Sigmoid colon (tissue), 6 donors: ENCODE measurements at regions not wholly inside any gene's neighbourhood (a gene's known extent, or its start where the extent isn't known, plus 50 kb on each side); places are given as distances from the start of the nearest gene placed in this dataset.

ENCODE experiments used
- DNase-seq: peaks from one replicate; pipeline ENCODE4 v3.0.0-alpha.2; 2019
- H3K27ac ChIP-seq, 4 donors: fragments of 200-600 bp; sonication (generic); one replicate each; pipeline ENCODE4 v1.5.1; 2016 to 2019; ENCODE audit warnings: mild to moderate bottlenecking in 1 of 4
- H3K27me3 ChIP-seq, 3 donors: fragments of 200-600 bp; sonication (generic); one replicate each; pipeline ENCODE4 v1.5.1; 2019; ENCODE audit warnings: mild to moderate bottlenecking in 1 of 3
- H3K36me3 ChIP-seq, 4 donors: fragments of 200-600 bp; sonication (generic); one replicate each; pipeline ENCODE4 v1.5.1; 2016 to 2019
- H3K4me1 ChIP-seq, 4 donors: fragments of 200-600 bp; sonication (generic); one replicate each; pipeline ENCODE4 v1.5.1; 2017 to 2019
- H3K4me3 ChIP-seq, 4 donors: fragments of 200-600 bp; sonication (generic); one replicate each; pipeline ENCODE4 v1.5.1; 2017 to 2019; ENCODE audit warnings: mild to moderate bottlenecking in 2 of 4, moderate library complexity in 1 of 4
- H3K9me3 ChIP-seq, 4 donors: fragments of 200-600 bp in 3 of 4; sonication (generic) in 3 of 4; one replicate each; pipeline versions ENCODE4 v1.5.1 to v1.6.1; 2013 to 2019
- CTCF ChIP-seq, 4 experiments: fragments of 450-650 bp in 3 of 4; fragments of 200-600 bp in 1 of 4; IDR thresholded peaks; one replicate each; pipeline ENCODE4 v1.5.1; 2016 to 2019; ENCODE audit warnings: antibody characterized with exemption in 4 of 4, mild to moderate bottlenecking in 3 of 4, moderate library complexity in 2 of 4
- EP300 ChIP-seq, 4 donors: sonication (generic); formaldehyde crosslinking; IDR thresholded peaks; one replicate each; pipeline ENCODE4 v1.6.1; 2017; ENCODE audit warnings: antibody characterized with exemption in 4 of 4
- POLR2A ChIP-seq, 2 donors: fragments of 450-650 bp; IDR thresholded peaks; one replicate each; pipeline ENCODE4 v1.6.1; 2016; ENCODE audit warnings: antibody characterized with exemption in 2 of 2, mild to moderate bottlenecking in 2 of 2, moderate library complexity in 2 of 2
- POLR2AphosphoS5 ChIP-seq, 4 donors: sonication (generic); formaldehyde crosslinking; IDR thresholded peaks; one replicate each; pipeline ENCODE4 v1.6.1; 2017; ENCODE audit warnings: antibody characterized with exemption in 4 of 4
- WGBS, 2 donors: extraction: QIAGEN DNeasy Blood & Tissue Kit; methylation state at CpG; one replicate each; pipeline ENCODE4 v1.1.7; 2013; 5-methylcytosine and 5-hydroxymethylcytosine counted together
- intact Hi-C: fragments of 100-400 bp; cut with DNase I; formaldehyde crosslinking; loops from one replicate; pipeline ENCODE4 v1.15.1; 2023
- donor health status: healthy with polysubstance abuse.
- donor health status: healthy.

GRCh38 chr5:36363101-36363500 is 61.4 kb upstream of the RANBP3L start:
- no peak for DNase-seq
- H3K27ac ChIP-seq: peak overlapping the region in 1 of 4 donors; percentile 52
- TF ChIP-seq EP300 (IDR thresholded peaks at IDR 0.05) (no peak), POLR2AphosphoS5 (IDR thresholded peaks at IDR 0.05) (no peak), POLR2A (IDR thresholded peaks at IDR 0.05) (no peak), CTCF (IDR thresholded peaks at IDR 0.05) (peak in 1 of 4 experiments; percentile 15)
- no peak overlapping the region for H3K4me3 ChIP-seq
- H3K9me3 ChIP-seq: no peaks in the 10 kb centered on the region
- H3K27me3 ChIP-seq: no peaks in the 10 kb centered on the region
- intact Hi-C loops: no loop called here
- 77 to 91% methylated on average over 1 of the region's 1 CpG for WGBS, 2 donors
- peaks cover 0 to 64% (median 33%) of the 10 kb centered on the region in 4 donors for H3K4me1 ChIP-seq
- H3K36me3 ChIP-seq: no peaks in the 10 kb centered on the region

GRCh38 chr5:36363744-36364143 is 62.0 kb upstream of the RANBP3L start:
- Histone ChIP-seq H3K4me1 (peaks cover 0 to 71% (median 40%) of the 10 kb centered on the region in 4 donors), H3K27ac (peak overlapping the region in 1 of 4 donors; percentile 52), H3K9me3 (no peaks in the 10 kb centered on the region), H3K36me3 (no peaks in the 10 kb centered on the region), H3K27me3 (no peaks in the 10 kb centered on the region), H3K4me3 (no peak overlapping the region)
- no peak for TF ChIP-seq POLR2A (IDR thresholded peaks at IDR 0.05)
- WGBS, 2 donors: 83 to 88% methylated on average over 2 of the region's 2 CpGs
- intact Hi-C loops: no loop called here
- no peak for DNase-seq

- no peaks in the 10 kb centered on the region for H3K9me3 ChIP-seq
- no peak overlapping the region for H3K4me3 ChIP-seq
- intact Hi-C loops: no loop called here
- peak overlapping the region in 1 of 4 donors; percentile 52 for H3K27ac ChIP-seq
- TF ChIP-seq POLR2A (IDR thresholded peaks at IDR 0.05): no peak
- no peak for TF ChIP-seq POLR2AphosphoS5 (IDR thresholded peaks at IDR 0.05)
- no peak for TF ChIP-seq CTCF (IDR thresholded peaks at IDR 0.05)
- TF ChIP-seq EP300 (IDR thresholded peaks at IDR 0.05): no peak
- H3K36me3 ChIP-seq: no peaks in the 10 kb centered on the region
- WGBS, 2 donors: 50 to 80% methylated on average over 4 of the region's 4 CpGs
- H3K4me1 ChIP-seq: peaks cover 0 to 77% (median 47%) of the 10 kb centered on the region in 4 donors
- no peaks in the 10 kb centered on the region for H3K27me3 ChIP-seq
- no peak for DNase-seq
Measured at GRCh38 chr5:36364473-36364872, 62.8 kb upstream of the RANBP3L start.

- H3K4me3 ChIP-seq: no peak overlapping the region
- peak overlapping the region in 1 of 4 donors; percentile 60 for H3K27ac ChIP-seq
- intact Hi-C loops: no loop called here
- no peak for TF ChIP-seq CTCF (IDR thresholded peaks at IDR 0.05)
- no peak for TF ChIP-seq POLR2A (IDR thresholded peaks at IDR 0.05)
- no peak for TF ChIP-seq POLR2AphosphoS5 (IDR thresholded peaks at IDR 0.05)
- no peak for TF ChIP-seq EP300 (IDR thresholded peaks at IDR 0.05)
- H3K36me3 ChIP-seq: no peaks in the 10 kb centered on the region
- no peaks in the 10 kb centered on the region for H3K27me3 ChIP-seq
- WGBS, 2 donors: 47 to 56% methylated on average over 1 of the region's 1 CpG
- no peaks in the 10 kb centered on the region for H3K9me3 ChIP-seq
- no peak for DNase-seq
- H3K4me1 ChIP-seq: peaks cover 0 to 68% (median 51%) of the 10 kb centered on the region in 4 donors
Measured at GRCh38 chr5:36365896-36366295, 64.2 kb upstream of the RANBP3L start.

- no peak overlapping the region for H3K4me3 ChIP-seq
- peak overlapping the region in 2 of 4 donors; percentile 60 to 66 for H3K27ac ChIP-seq
- 43 to 58% methylated on average over 1 of the region's 1 CpG for WGBS, 2 donors
- H3K36me3 ChIP-seq: no peaks in the 10 kb centered on the region
- H3K4me1 ChIP-seq: peaks cover 0 to 68% (median 51%) of the 10 kb centered on the region in 4 donors
- DNase-seq: no peak
- no peaks in the 10 kb centered on the region for H3K9me3 ChIP-seq
- intact Hi-C loops: no loop called here
- H3K27me3 ChIP-seq: no peaks in the 10 kb centered on the region
- TF ChIP-seq POLR2A (IDR thresholded peaks at IDR 0.05) (no peak), EP300 (IDR thresholded peaks at IDR 0.05) (no peak), POLR2AphosphoS5 (IDR thresholded peaks at IDR 0.05) (no peak), CTCF (IDR thresholded peaks at IDR 0.05) (no peak)
Measured at GRCh38 chr5:36366883-36367282, 65.2 kb upstream of the RANBP3L start.
